Endothelial cell (in vitro differentiated cells): ENCODE measurements at regions not wholly inside any gene's neighbourhood (a gene's known extent, or its start where the extent isn't known, plus 50 kb on each side); places are given as distances from the start of the nearest gene placed in this dataset.

Experiments
- DNase-seq: peaks from one replicate; pipeline ENCODE4 v3.0.0; 2021; ENCODE audit warnings: low spot score
- H3K27ac Mint-ChIP-seq: one replicate; pipeline ENCODE4 v1.8.0; 2021; ENCODE audit warnings: mixed read lengths, inconsistent platforms; ENCODE audit not compliant: unreplicated experiment
- H3K27me3 Mint-ChIP-seq: one replicate; pipeline ENCODE4 v1.8.0; 2021; ENCODE audit warnings: mild to moderate bottlenecking, moderate library complexity, mixed read lengths, inconsistent platforms; ENCODE audit not compliant: unreplicated experiment
- H3K36me3 Mint-ChIP-seq: one replicate; pipeline ENCODE4 v1.8.0; 2021; ENCODE audit warnings: mild to moderate bottlenecking, low read depth, mixed read lengths, inconsistent platforms; ENCODE audit not compliant: unreplicated experiment
- H3K4me1 Mint-ChIP-seq: one replicate; pipeline ENCODE4 v1.8.0; 2021; ENCODE audit warnings: mild to moderate bottlenecking, mixed read lengths, inconsistent platforms; ENCODE audit not compliant: unreplicated experiment
- H3K4me3 Mint-ChIP-seq: one replicate; pipeline ENCODE4 v1.8.0; 2021; ENCODE audit warnings: mild to moderate bottlenecking, mixed read lengths, inconsistent platforms; ENCODE audit not compliant: unreplicated experiment
- H3K9me3 Mint-ChIP-seq: one replicate; pipeline ENCODE4 v1.8.0; 2021; ENCODE audit warnings: mixed read lengths, inconsistent platforms; ENCODE audit not compliant: unreplicated experiment
- TF ChIP-seq, protein P1 (sequence below): fragments of 200-600 bp; sonication (generic); IDR thresholded peaks from one replicate; pipeline ENCODE4 v1.5.0; 2021; ENCODE audit warnings: antibody characterized with exemption; ENCODE audit not compliant: unreplicated experiment

DNA sequence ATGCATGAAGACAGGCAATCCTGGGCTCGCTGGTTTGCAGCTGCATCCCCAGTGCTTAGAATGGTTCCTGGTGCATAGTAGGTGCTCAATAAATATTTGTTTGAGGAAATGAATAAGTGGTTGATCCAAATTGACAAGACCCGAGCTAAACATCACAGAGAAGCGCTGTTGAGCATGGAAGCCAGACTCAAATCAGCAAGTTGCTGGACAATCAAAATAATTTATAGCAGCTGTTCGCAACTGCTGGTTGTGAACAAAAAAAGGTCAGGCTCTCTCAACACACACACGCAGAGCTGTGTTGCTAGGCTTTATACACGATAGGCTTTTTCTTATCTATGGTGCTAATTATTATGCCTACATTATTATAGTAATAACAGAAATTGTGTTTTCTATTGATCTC is 190.2 kb downstream of the TBX5 start:
- DNase-seq: no peak
- Mint-ChIP-seq H3K27ac (no peak overlapping the region), H3K4me3 (no peak overlapping the region)

DNA sequence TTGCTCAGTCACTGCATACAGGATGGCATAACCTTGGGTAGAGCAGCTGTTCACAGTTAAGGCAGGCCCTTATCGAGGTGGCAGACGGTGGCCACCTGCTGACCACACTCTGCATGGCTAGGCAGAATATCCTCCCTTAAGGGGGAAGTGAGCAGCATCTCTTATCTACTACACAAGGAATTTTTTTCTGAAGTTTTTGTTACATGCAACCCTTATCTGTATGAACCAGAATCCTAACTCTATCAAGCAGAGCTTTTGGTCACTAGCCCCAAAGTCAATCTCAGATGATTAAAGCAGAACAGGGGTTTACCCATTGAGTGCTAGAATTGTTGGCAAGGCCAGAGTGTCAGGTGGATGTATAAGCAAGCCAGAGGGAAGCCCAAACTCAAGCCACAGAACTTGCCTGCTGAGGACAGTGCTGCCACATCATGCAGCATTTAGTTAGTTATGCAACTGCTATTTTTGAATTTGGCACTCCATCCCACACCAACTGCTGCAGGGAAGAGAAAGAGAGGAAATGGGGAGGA is 192.8 kb downstream of the TBX5 start:
- Mint-ChIP-seq H3K9me3 (no peaks in the 10 kb centered on the region), H3K4me1 (no peaks in the 10 kb centered on the region), H3K27me3 (no peaks in the 10 kb centered on the region), H3K27ac (no peak overlapping the region), H3K36me3 (no peaks in the 10 kb centered on the region), H3K4me3 (no peak overlapping the region)
- DNase-seq: no peak
- TF ChIP-seq, protein P1, sequence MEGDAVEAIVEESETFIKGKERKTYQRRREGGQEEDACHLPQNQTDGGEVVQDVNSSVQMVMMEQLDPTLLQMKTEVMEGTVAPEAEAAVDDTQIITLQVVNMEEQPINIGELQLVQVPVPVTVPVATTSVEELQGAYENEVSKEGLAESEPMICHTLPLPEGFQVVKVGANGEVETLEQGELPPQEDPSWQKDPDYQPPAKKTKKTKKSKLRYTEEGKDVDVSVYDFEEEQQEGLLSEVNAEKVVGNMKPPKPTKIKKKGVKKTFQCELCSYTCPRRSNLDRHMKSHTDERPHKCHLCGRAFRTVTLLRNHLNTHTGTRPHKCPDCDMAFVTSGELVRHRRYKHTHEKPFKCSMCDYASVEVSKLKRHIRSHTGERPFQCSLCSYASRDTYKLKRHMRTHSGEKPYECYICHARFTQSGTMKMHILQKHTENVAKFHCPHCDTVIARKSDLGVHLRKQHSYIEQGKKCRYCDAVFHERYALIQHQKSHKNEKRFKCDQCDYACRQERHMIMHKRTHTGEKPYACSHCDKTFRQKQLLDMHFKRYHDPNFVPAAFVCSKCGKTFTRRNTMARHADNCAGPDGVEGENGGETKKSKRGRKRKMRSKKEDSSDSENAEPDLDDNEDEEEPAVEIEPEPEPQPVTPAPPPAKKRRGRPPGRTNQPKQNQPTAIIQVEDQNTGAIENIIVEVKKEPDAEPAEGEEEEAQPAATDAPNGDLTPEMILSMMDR: no peak

More for the DNA sequence above, 190.2 kb downstream of the TBX5 start:
- TF ChIP-seq, protein P1: no peak
- Mint-ChIP-seq H3K9me3 (no peaks in the 10 kb centered on the region), H3K4me1 (no peaks in the 10 kb centered on the region), H3K36me3 (no peaks in the 10 kb centered on the region), H3K27me3 (no peaks in the 10 kb centered on the region)

DNA sequence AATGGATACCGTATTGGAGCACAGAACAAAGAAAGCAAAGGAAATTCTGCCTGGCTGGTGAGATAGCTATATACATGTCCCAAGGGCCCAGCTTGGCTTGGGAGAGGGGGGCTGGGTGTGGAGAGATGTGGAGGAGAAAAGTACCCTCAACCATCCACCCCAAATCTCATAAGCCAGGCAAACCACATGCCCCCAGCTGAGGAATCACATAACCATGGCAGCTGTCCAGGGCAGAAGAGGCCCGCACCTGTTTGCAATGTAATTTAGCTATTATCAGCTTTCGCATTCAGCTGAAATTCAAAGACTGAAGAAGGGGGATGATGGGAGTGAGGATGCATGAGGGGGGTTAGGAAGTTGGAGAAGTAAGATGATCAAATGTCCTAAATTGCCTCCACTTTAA is 196.1 kb downstream of the TBX5 start:
- TF ChIP-seq, protein P1: no peak
- DNase-seq: no peak
- Mint-ChIP-seq H3K4me3 (no peak overlapping the region), H3K27me3 (no peaks in the 10 kb centered on the region), H3K27ac (no peak overlapping the region), H3K36me3 (no peaks in the 10 kb centered on the region), H3K4me1 (no peaks in the 10 kb centered on the region), H3K9me3 (no peaks in the 10 kb centered on the region)

DNA sequence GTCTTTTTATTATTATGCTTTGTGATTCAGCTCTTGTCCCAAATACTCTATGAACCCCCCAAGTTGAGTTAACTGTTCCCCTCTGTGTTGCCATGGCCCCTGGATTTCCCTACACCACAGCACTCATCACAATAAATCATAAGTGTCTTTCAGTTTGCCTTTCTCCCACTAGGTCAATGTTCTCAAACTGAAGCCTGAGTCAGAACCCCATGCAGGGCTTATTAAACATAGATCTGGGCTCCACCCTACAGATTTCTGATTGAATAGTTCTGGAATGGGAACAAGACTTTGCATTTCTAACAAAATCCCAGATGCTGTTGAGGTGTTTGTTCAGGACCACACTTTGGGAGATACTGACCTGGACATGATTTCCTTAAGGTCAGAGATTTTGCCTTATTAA is 199.4 kb downstream of the TBX5 start:
- no peaks in the 10 kb centered on the region for H3K36me3 Mint-ChIP-seq
- DNase-seq: no peak
- TF ChIP-seq, protein P1: no peak
- no peaks in the 10 kb centered on the region for H3K9me3 Mint-ChIP-seq
- H3K27ac Mint-ChIP-seq: no peak overlapping the region
- peaks cover 2% of the 10 kb centered on the region for H3K27me3 Mint-ChIP-seq
- H3K4me3 Mint-ChIP-seq: no peak overlapping the region
- H3K4me1 Mint-ChIP-seq: no peaks in the 10 kb centered on the region

DNA sequence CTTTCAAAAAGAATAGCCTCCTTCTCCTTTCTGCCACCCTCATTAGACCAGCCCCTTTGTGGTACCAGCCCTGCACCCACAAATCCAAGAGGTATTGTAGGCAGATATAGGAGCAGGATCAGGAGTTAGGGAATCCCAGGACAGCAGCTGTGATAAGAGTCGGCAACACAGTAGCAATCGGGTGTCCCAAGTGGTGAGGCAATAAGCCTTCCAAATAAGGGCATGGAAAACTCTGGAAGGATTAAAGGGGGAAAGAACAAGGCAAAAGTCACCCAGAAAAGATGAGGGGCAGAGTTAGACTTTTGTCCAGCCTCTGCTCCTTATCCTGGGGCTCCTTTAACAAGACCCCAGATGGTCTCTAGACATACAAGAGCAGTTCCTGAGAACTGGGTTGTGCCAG is 204.2 kb downstream of the TBX5 start:
- TF ChIP-seq, protein P1: no peak
- H3K4me3 Mint-ChIP-seq: no peak overlapping the region
- no peaks in the 10 kb centered on the region for H3K36me3 Mint-ChIP-seq
- H3K9me3 Mint-ChIP-seq: no peaks in the 10 kb centered on the region
- H3K27ac Mint-ChIP-seq: no peak overlapping the region
- H3K27me3 Mint-ChIP-seq: peaks cover 2% of the 10 kb centered on the region
- DNase-seq: no peak
- H3K4me1 Mint-ChIP-seq: no peaks in the 10 kb centered on the region
